ENCODE measurements at regions not wholly inside any gene's neighbourhood (a gene's known extent, or its start where the extent isn't known, plus 50 kb on each side); places are given as distances from the start of the nearest gene placed in this dataset.

DNA sequence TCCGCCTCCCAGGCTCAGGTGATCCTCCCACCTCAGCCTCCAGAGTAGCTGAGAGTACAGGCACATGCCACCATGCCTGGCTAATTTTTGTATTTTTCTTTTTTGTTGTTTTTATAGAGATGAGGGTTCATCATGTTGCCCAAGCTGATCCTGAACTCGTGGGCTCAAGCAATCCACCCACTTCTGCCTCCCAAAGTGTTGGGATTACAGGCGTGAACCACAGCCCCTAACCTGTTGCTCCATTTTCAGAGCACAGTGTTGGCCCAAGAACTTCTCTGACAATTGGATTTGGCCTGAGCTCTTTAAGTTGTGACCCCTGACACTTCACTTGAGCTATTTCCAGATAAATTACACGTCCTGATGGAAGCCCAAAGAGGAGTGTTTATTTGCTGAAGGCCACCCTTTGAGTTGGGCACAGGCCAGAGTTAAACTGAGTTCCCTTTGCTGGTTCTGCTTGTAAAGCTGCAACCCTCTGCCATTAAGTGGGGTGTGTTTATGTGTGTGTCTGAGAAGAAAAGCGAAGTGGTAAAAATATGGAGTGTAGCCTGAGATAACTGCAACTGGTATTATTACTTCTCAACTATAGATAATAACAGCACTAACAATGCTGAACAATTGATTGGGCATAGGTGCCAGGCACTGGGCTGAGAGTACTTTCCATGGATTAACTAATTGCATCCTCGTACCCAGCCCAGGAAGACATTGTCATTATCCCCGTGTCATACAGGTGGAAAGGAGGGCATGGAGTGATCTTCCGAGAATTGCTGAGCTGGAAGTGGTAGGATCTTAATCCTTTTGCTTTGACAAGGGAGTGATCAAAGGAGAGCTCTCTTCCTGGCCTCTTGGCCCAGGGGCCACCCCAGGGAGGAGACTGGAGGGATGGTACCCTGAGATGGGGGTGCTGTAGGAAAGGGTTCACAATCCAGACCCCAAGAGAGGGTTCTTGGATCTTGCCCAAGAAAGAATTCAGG is 91.5 kb upstream of the PROK2 start:
- TF ChIP-seq, protein P1, sequence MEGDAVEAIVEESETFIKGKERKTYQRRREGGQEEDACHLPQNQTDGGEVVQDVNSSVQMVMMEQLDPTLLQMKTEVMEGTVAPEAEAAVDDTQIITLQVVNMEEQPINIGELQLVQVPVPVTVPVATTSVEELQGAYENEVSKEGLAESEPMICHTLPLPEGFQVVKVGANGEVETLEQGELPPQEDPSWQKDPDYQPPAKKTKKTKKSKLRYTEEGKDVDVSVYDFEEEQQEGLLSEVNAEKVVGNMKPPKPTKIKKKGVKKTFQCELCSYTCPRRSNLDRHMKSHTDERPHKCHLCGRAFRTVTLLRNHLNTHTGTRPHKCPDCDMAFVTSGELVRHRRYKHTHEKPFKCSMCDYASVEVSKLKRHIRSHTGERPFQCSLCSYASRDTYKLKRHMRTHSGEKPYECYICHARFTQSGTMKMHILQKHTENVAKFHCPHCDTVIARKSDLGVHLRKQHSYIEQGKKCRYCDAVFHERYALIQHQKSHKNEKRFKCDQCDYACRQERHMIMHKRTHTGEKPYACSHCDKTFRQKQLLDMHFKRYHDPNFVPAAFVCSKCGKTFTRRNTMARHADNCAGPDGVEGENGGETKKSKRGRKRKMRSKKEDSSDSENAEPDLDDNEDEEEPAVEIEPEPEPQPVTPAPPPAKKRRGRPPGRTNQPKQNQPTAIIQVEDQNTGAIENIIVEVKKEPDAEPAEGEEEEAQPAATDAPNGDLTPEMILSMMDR (IDR thresholded peaks at IDR 0.05) = no peak
- TF ChIP-seq POLR2A (IDR thresholded peaks at IDR 0.05) = no peak

Data from right lobe of liver (tissue), 4 donors.